ENCODE measurements at regions not wholly inside any gene's neighbourhood (a gene's known extent, or its start where the extent isn't known, plus 50 kb on each side); places are given as distances from the start of the nearest gene placed in this dataset.

DNA sequence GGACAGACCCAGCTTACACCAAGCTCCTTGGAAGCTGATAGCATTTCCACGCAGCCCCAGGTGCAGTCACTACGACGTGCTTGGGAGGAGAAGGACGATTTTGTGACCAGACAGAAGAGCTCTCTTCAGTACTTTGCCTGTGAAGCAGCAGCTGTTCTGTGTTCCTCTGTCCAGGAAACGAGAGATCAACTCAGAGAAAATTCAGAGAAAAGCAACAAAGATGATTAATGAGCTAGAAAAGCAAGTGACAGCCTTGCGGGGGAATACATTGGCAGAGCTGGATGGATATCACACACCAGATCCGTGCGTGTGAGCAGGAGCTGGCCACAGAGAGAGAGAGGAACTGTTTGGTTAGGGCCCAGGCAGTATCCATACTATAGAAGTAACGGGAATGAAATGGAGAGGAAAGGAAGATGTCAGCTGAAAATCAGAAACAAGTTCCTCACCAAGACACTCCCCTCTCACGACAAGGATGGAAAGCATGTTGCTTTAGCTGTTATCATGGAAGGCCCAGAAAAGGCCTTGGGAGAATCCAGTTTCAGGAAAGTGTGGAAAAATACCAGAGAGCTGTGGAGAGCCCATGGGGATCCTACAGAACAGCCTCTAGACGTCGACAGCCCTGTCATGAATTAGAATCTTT, 106.2 kb downstream of the TOMM20 start:
- TF ChIP-seq POLR2A (IDR thresholded peaks at IDR 0.05) = no peak
- TF ChIP-seq, protein P1, sequence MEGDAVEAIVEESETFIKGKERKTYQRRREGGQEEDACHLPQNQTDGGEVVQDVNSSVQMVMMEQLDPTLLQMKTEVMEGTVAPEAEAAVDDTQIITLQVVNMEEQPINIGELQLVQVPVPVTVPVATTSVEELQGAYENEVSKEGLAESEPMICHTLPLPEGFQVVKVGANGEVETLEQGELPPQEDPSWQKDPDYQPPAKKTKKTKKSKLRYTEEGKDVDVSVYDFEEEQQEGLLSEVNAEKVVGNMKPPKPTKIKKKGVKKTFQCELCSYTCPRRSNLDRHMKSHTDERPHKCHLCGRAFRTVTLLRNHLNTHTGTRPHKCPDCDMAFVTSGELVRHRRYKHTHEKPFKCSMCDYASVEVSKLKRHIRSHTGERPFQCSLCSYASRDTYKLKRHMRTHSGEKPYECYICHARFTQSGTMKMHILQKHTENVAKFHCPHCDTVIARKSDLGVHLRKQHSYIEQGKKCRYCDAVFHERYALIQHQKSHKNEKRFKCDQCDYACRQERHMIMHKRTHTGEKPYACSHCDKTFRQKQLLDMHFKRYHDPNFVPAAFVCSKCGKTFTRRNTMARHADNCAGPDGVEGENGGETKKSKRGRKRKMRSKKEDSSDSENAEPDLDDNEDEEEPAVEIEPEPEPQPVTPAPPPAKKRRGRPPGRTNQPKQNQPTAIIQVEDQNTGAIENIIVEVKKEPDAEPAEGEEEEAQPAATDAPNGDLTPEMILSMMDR (IDR thresholded peaks at IDR 0.05) = no peak
